Natural killer cell (primary cell): ENCODE measurements at regions not wholly inside any gene's neighbourhood (a gene's known extent, or its start where the extent isn't known, plus 50 kb on each side); places are given as distances from the start of the nearest gene placed in this dataset.

Experiments used
- ATAC-seq, 3 donors: fragments of 150-1000 bp in 2 of 3; fragments of 200-7000 bp in 1 of 3; cut with Tn5 transposase; 1 replicate in 1 of 3; 2 replicates in 2 of 3; pipeline ENCODE4 v1.10.0; 2021; ENCODE audit warnings: mild to moderate bottlenecking in 2 of 3, moderate library complexity in 2 of 3
- DNase-seq, 2 donors: peaks; one replicate each; pipeline versions ENCODE4 v3.0.0 to v3.0.0-alpha.2; 2013 to 2021; ENCODE audit warnings: mixed read lengths in 1 of 2
- H3K27ac ChIP-seq: one replicate; pipeline ENCODE4 v1.5.1; 2013; ENCODE audit warnings: mild to moderate bottlenecking, low read length
- H3K27me3 ChIP-seq: one replicate; pipeline ENCODE4 v1.6.1; 2013; ENCODE audit warnings: low read length; ENCODE audit not compliant: control insufficient read depth, insufficient read depth
- H3K36me3 ChIP-seq: one replicate; pipeline ENCODE4 v1.6.1; 2013; ENCODE audit warnings: low read length; ENCODE audit not compliant: control insufficient read depth, insufficient read depth
- H3K4me1 ChIP-seq: one replicate; pipeline ENCODE4 v1.6.1; 2013; ENCODE audit warnings: low read length; ENCODE audit not compliant: control insufficient read depth, insufficient read depth
- H3K4me3 ChIP-seq: one replicate; pipeline ENCODE4 v1.5.1; 2013; ENCODE audit warnings: low read length
- H3K9me3 ChIP-seq: one replicate; pipeline ENCODE4 v1.6.1; 2013; ENCODE audit warnings: low read length; ENCODE audit not compliant: control insufficient read depth, insufficient read depth
- H3K27ac Mint-ChIP-seq, 2 donors: one replicate each; pipeline ENCODE4 v1.8.0; 2022; ENCODE audit warnings: mild to moderate bottlenecking in 2 of 2, mixed read lengths in 2 of 2, moderate library complexity in 1 of 2
- H3K27me3 Mint-ChIP-seq, 2 donors: one replicate each; pipeline ENCODE4 v1.8.0; 2022; ENCODE audit warnings: low read depth in 2 of 2, mixed read lengths in 2 of 2
- H3K36me3 Mint-ChIP-seq: one replicate; pipeline ENCODE4 v1.8.0; 2022; ENCODE audit warnings: mixed read lengths
- H3K4me1 Mint-ChIP-seq, 2 donors: one replicate each; pipeline ENCODE4 v1.8.0; 2022; ENCODE audit warnings: mixed read lengths in 2 of 2
- H3K4me3 Mint-ChIP-seq: one replicate; pipeline ENCODE4 v1.8.0; 2022; ENCODE audit warnings: mild to moderate bottlenecking, moderate library complexity, mixed read lengths
- H3K9me3 Mint-ChIP-seq, 2 donors: one replicate each; pipeline ENCODE4 v1.8.0; 2022; ENCODE audit warnings: mixed read lengths in 2 of 2
- CTCF ChIP-seq: fragments of 200-600 bp; IDR thresholded peaks from one replicate; pipeline ENCODE4 v1.8.0; 2022; ENCODE audit warnings: antibody characterized with exemption
- WGBS: methylation state at CpG from one replicate; pipeline ENCODE4 v1.1.7; 2013; ENCODE audit warnings: missing lambda C conversion rate; ENCODE audit not compliant: insufficient coverage; 5-methylcytosine and 5-hydroxymethylcytosine counted together
- intact Hi-C: fragments of 100-400 bp; cut with micrococcal nuclease; formaldehyde crosslinking; loops from one replicate; pipeline ENCODE4 v1.14.2; 2022

DNA sequence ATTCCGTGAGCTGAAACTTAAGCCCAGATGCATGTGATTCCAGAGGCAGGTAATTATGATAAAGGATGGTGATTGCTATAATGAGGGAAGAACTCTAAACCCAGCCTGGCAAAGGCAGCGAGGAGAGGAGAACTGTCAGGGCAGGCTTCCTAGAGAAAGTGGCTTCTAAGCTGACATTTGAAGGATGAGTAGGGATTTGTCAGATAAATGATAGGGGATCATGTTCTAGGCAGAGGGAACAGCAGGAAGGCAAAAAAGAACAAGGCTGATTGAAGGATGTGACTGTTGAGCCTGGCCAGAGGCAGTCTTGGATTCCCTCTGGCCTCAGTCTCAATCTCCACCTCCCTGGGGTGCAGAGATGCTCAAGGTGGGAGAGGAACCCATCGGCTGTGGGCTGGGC lies 146.4 kb upstream of the POU3F1 start:
- Histone ChIP-seq H3K36me3 (no peaks in the 10 kb centered on the region), H3K9me3 (no peaks in the 10 kb centered on the region), H3K27ac (no peak overlapping the region), H3K4me3 (no peak overlapping the region), H3K27me3 (peaks cover 3% of the 10 kb centered on the region), H3K4me1 (no peaks in the 10 kb centered on the region)
- TF ChIP-seq CTCF, result no peak
- H3K36me3 Mint-ChIP-seq, result no peaks in the 10 kb centered on the region
- peaks cover 22 to 38% of the 10 kb centered on the region in 2 donors for H3K27me3 Mint-ChIP-seq
- H3K4me3 Mint-ChIP-seq, result no peak overlapping the region
- intact Hi-C loops, result no loop called here
- no peak for DNase-seq
- no peak for ATAC-seq
- H3K4me1 Mint-ChIP-seq, result no peaks in the 10 kb centered on the region
- no peaks in the 10 kb centered on the region for H3K9me3 Mint-ChIP-seq
- WGBS, result 57% methylated on average over 3 of the region's 3 CpGs
- H3K27ac Mint-ChIP-seq, result no peak overlapping the region

GRCh38 chr1:38191461-38191860 lies 144.9 kb upstream of the POU3F1 start:
- H3K36me3 ChIP-seq, result no peaks in the 10 kb centered on the region
- H3K4me3 ChIP-seq, result no peak overlapping the region
- intact Hi-C loops, result no loop called here
- Mint-ChIP-seq H3K4me1 (no peaks in the 10 kb centered on the region), H3K4me3 (no peak overlapping the region), H3K9me3 (no peaks in the 10 kb centered on the region), H3K27me3 (peaks cover 26 to 38% of the 10 kb centered on the region in 2 donors), H3K36me3 (no peaks in the 10 kb centered on the region), H3K27ac (no peak overlapping the region)
- WGBS, result 19% methylated on average over 7 of the region's 7 CpGs
- TF ChIP-seq CTCF, result no peak
- no peak overlapping the region for H3K27ac ChIP-seq
- no peak for ATAC-seq
- H3K27me3 ChIP-seq, result peaks cover 3% of the 10 kb centered on the region
- no peak for DNase-seq
- H3K9me3 ChIP-seq, result no peaks in the 10 kb centered on the region
- no peaks in the 10 kb centered on the region for H3K4me1 ChIP-seq

DNA sequence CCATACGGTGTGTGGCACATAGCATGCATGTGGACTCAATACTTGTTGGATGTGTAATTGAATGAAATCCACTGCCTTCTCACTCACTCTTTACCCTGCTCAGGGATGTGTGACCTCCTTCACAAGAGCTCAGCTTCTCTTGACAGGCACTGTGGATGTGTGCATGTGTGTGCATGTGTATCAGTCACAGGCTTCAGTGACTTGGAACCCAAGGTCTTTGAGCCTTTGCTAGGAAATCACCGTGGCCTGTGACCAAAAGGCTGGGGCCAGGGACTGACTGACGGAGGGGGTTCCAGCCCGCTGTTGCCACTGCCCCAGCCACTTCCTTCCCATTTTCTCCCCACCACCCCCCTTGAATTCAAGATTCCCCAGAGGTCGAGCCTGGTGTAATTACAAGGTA lies 144.4 kb upstream of the POU3F1 start:
- Mint-ChIP-seq H3K4me1 (no peaks in the 10 kb centered on the region), H3K9me3 (no peaks in the 10 kb centered on the region), H3K4me3 (no peak overlapping the region), H3K27me3 (peaks cover 31 to 38% of the 10 kb centered on the region in 2 donors), H3K27ac (no peak overlapping the region), H3K36me3 (no peaks in the 10 kb centered on the region)
- intact Hi-C loops, result no loop called here
- H3K4me3 ChIP-seq, result no peak overlapping the region
- ATAC-seq (no peak), DNase-seq (no peak)
- no peaks in the 10 kb centered on the region for H3K36me3 ChIP-seq
- no peaks in the 10 kb centered on the region for H3K9me3 ChIP-seq
- H3K27me3 ChIP-seq, result peaks cover 3% of the 10 kb centered on the region
- TF ChIP-seq CTCF, result no peak
- no peaks in the 10 kb centered on the region for H3K4me1 ChIP-seq
- no peak overlapping the region for H3K27ac ChIP-seq
- WGBS, result 15% methylated on average over 5 of the region's 5 CpGs

- ATAC-seq (no peak), DNase-seq (no peak)
- no peaks in the 10 kb centered on the region for H3K4me1 ChIP-seq
- no peak overlapping the region for H3K27ac ChIP-seq
- no peaks in the 10 kb centered on the region for H3K9me3 ChIP-seq
- WGBS, result 91% methylated on average over 9 of the region's 9 CpGs
- Mint-ChIP-seq H3K9me3 (no peaks in the 10 kb centered on the region), H3K27me3 (peaks cover 25 to 27% of the 10 kb centered on the region in 2 donors), H3K36me3 (no peaks in the 10 kb centered on the region), H3K4me3 (no peak overlapping the region), H3K27ac (no peak overlapping the region), H3K4me1 (no peaks in the 10 kb centered on the region)
- TF ChIP-seq CTCF, result no peak
- no peak overlapping the region for H3K4me3 ChIP-seq
- H3K27me3 ChIP-seq, result peaks cover 3% of the 10 kb centered on the region
- intact Hi-C loops, result no loop called here
- H3K36me3 ChIP-seq, result no peaks in the 10 kb centered on the region
Observed at GRCh38 chr1:38187552-38187951, 141.0 kb upstream of the POU3F1 start.
